ENCODE measurements at regions not wholly inside any gene's neighbourhood (a gene's known extent, or its start where the extent isn't known, plus 50 kb on each side); places are given as distances from the start of the nearest gene placed in this dataset.
A peak's percentile ranks its signal among the peaks of the same experiment; 100 is the strongest.

DNA sequence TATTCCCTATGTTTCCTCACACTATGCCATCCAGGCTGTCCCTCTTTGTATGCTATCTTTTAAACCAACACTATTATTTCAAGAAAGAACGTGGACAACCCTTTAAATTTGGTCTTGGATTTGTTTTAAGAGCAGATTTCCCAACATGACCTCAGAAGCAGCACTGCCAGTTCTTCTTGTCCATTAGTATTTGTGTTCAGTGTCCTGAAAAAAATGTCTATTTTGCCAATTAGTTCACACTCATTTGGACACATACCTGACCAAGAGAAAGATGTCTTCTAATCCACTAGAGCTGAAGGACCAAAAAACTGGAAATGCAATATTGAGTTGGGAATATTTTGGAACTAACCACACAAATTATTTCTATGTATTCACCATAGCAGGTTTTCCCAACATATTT lies 223.2 kb upstream of the CNKSR2 start:
- DNase-seq = no peak
- TF ChIP-seq, protein P1, sequence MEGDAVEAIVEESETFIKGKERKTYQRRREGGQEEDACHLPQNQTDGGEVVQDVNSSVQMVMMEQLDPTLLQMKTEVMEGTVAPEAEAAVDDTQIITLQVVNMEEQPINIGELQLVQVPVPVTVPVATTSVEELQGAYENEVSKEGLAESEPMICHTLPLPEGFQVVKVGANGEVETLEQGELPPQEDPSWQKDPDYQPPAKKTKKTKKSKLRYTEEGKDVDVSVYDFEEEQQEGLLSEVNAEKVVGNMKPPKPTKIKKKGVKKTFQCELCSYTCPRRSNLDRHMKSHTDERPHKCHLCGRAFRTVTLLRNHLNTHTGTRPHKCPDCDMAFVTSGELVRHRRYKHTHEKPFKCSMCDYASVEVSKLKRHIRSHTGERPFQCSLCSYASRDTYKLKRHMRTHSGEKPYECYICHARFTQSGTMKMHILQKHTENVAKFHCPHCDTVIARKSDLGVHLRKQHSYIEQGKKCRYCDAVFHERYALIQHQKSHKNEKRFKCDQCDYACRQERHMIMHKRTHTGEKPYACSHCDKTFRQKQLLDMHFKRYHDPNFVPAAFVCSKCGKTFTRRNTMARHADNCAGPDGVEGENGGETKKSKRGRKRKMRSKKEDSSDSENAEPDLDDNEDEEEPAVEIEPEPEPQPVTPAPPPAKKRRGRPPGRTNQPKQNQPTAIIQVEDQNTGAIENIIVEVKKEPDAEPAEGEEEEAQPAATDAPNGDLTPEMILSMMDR (IDR thresholded peaks at IDR 0.05; ENCODE audit: borderline replicate concordance) = no peak
- H3K27ac ChIP-seq (replicated peaks) = peak overlapping the region; percentile 42
- no peak overlapping the region for H3K4me3 ChIP-seq
- H3K9me3 ChIP-seq (replicated peaks) = no peaks in the 10 kb centered on the region
- H3K36me3 ChIP-seq = no peaks in the 10 kb centered on the region
- peaks cover 10% of the 10 kb centered on the region for H3K4me1 ChIP-seq
- no peaks in the 10 kb centered on the region for H3K27me3 ChIP-seq (ENCODE audit: low read depth)
- intact Hi-C loops (cut with micrococcal nuclease) = no loop called here

DNA sequence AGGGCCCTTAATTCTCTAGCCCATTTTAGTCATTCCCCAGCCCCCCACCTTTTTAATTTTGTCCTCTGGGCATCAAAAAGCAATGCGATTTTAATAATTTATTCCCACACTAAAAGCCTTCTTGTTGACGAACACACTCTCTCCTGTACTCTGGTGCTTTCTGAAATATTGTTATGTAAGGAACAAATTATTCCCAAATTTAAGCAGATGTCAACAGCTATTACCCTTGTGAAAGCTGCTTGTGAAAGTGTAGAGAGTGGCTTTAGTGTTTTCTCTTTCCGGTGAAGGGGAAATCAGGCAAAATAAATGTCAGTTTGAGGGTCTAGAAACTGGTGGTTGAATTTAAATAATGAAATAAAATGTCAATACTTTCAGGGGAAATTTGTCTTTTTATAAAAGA lies 221.2 kb upstream of the CNKSR2 start:
- peak overlapping the region; percentile 82 for H3K27ac ChIP-seq (replicated peaks)
- H3K4me1 ChIP-seq = peaks cover 10% of the 10 kb centered on the region
- TF ChIP-seq, protein P1 (IDR thresholded peaks at IDR 0.05; ENCODE audit: borderline replicate concordance) = no peak
- peak overlapping the region; percentile 19 for H3K4me3 ChIP-seq
- no peaks in the 10 kb centered on the region for H3K27me3 ChIP-seq (ENCODE audit: low read depth)
- H3K36me3 ChIP-seq = no peaks in the 10 kb centered on the region
- no peak for DNase-seq
- H3K9me3 ChIP-seq (replicated peaks) = no peaks in the 10 kb centered on the region
- intact Hi-C loops (cut with micrococcal nuclease) = no loop called here

DNA sequence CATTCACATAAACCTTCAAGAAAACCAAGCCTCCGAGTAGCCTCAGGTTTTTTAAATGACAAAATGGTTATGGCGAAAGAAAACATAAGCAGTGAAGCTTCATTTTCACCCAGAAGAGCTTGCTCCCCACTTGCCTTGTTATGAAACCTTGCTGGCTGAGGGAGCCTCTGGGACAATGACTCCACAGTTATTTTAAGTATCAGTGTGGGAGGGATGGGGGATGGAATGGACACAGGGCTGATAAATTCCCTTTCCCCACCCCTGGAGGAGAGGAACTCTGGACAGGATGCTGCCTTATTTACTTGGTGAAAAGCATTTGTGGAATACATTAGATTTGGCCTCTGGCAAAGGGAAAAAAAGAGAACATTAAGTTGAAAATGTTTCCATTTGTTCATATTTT lies 220.7 kb upstream of the CNKSR2 start:
- no peaks in the 10 kb centered on the region for H3K36me3 ChIP-seq
- H3K4me1 ChIP-seq = peaks cover 10% of the 10 kb centered on the region
- TF ChIP-seq, protein P1 (IDR thresholded peaks at IDR 0.05; ENCODE audit: borderline replicate concordance) = no peak
- peak overlapping the region; percentile 82 for H3K27ac ChIP-seq (replicated peaks)
- no peaks in the 10 kb centered on the region for H3K9me3 ChIP-seq (replicated peaks)
- H3K4me3 ChIP-seq = peak overlapping the region; percentile 19
- intact Hi-C loops (cut with micrococcal nuclease) = no loop called here
- DNase-seq = peak; percentile 15
- H3K27me3 ChIP-seq (ENCODE audit: low read depth) = no peaks in the 10 kb centered on the region

DNA sequence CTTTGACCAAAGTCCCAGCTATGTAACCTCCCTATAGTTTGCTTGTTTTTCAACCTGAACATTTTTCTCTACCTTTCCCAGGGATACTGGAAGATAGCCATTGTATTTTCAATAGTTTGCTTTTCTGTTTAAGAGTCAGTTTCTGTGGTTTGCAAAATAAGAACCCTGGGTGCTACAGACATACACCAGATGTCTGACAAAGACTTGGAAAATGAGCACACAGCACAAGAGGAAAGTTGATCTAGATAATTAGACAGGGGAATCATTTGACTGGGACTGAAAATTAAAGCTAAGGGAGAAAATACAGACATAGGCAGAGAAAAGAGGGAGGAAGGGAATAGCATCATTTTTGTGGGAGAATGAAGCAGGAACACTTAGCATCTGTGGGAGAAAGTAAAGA lies 218.3 kb upstream of the CNKSR2 start:
- no peak overlapping the region for H3K27ac ChIP-seq (replicated peaks)
- no peaks in the 10 kb centered on the region for H3K36me3 ChIP-seq
- no peak for DNase-seq
- H3K4me3 ChIP-seq = no peak overlapping the region
- intact Hi-C loops (cut with micrococcal nuclease) = no loop called here
- TF ChIP-seq, protein P1 (IDR thresholded peaks at IDR 0.05; ENCODE audit: borderline replicate concordance) = no peak
- H3K4me1 ChIP-seq = peaks cover 10% of the 10 kb centered on the region
- H3K27me3 ChIP-seq (ENCODE audit: low read depth) = no peaks in the 10 kb centered on the region
- H3K9me3 ChIP-seq (replicated peaks) = no peaks in the 10 kb centered on the region

DNA sequence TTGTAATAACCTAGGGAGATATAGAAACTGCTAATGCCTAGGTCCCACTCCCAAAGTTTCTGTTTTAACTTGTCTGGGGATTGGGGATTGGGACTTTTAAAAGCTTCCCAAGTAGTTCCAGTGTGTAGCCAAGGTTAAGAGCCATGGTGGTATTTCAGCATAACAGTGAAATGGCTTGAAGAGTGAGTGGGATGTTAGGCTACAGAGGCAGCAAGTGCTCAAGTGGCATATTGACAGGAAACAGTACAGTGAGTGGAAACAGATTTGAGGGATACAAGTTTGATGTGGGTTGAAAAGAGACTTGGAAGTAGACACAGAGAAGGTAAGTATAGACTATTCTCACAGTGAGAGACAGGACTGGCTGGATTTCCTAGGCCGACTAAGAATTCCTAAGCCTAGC lies 217.6 kb upstream of the CNKSR2 start:
- no peaks in the 10 kb centered on the region for H3K36me3 ChIP-seq
- no peak overlapping the region for H3K27ac ChIP-seq (replicated peaks)
- no peaks in the 10 kb centered on the region for H3K9me3 ChIP-seq (replicated peaks)
- intact Hi-C loops (cut with micrococcal nuclease) = no loop called here
- H3K4me1 ChIP-seq = peaks cover 10% of the 10 kb centered on the region
- TF ChIP-seq, protein P1 (IDR thresholded peaks at IDR 0.05; ENCODE audit: borderline replicate concordance) = no peak
- H3K27me3 ChIP-seq (ENCODE audit: low read depth) = no peaks in the 10 kb centered on the region
- no peak for DNase-seq
- H3K4me3 ChIP-seq = no peak overlapping the region

DNA sequence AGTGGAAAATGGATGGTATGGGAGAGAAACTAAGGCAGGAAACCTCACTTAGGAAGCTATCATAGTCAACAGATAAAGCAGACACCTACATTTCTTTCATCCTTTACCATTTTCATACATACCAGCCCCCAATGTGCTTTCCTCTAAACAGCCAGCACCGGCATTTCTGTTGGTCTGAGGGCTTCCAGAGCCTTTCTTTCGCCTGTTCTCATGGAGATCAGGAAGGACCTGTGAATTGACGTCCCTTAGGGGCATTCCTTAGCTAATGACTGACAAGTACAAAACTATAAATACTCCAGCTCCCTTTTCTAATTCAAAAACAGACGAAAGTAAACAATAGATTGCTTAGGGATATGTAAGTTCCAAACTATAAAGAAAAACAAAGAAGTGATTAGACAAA lies 215.5 kb upstream of the CNKSR2 start:
- TF ChIP-seq, protein P1 (IDR thresholded peaks at IDR 0.05; ENCODE audit: borderline replicate concordance) = no peak
- no peak overlapping the region for H3K27ac ChIP-seq (replicated peaks)
- H3K9me3 ChIP-seq (replicated peaks) = no peaks in the 10 kb centered on the region
- intact Hi-C loops (cut with micrococcal nuclease) = no loop called here
- DNase-seq = no peak
- H3K27me3 ChIP-seq (ENCODE audit: low read depth) = no peaks in the 10 kb centered on the region
- H3K36me3 ChIP-seq = no peaks in the 10 kb centered on the region
- H3K4me1 ChIP-seq = peaks cover 10% of the 10 kb centered on the region
- H3K4me3 ChIP-seq = no peak overlapping the region

All from left ventricle myocardium inferior (tissue), 1 donor.